Mononuclear cell (primary cell): ENCODE measurements at regions not wholly inside any gene's neighbourhood (a gene's known extent, or its start where the extent isn't known, plus 50 kb on each side); places are given as distances from the start of the nearest gene placed in this dataset.

Source experiments
- H3K27me3 ChIP-seq: 2 replicates; pipeline ENCODE4 v1.6.0; 2011; ENCODE audit warnings: low read length, control low read depth; ENCODE audit not compliant: insufficient read depth
- H3K4me1 ChIP-seq: 2 replicates; pipeline ENCODE4 v1.5.1; 2011; ENCODE audit warnings: mild to moderate bottlenecking, low read length, control low read depth; ENCODE audit not compliant: insufficient read depth
- H3K4me3 ChIP-seq: 2 replicates; pipeline ENCODE4 v1.5.1; 2011; ENCODE audit warnings: mild to moderate bottlenecking, low read length, moderate library complexity
- H3K9me3 ChIP-seq: 2 replicates; pipeline ENCODE4 v1.5.1; 2011; ENCODE audit warnings: low read depth, mild to moderate bottlenecking, control low read depth, low read length

- Histone ChIP-seq H3K9me3 (no peaks in the 10 kb centered on the region), H3K4me1 (no peaks in the 10 kb centered on the region), H3K4me3 (no peak overlapping the region), H3K27me3 (peaks cover 9% of the 10 kb centered on the region)
Measured at GRCh38 chr3:182673336-182673735, 120.0 kb upstream of the ATP11B start.

GRCh38 chr3:182682263-182683241 lies 110.8 kb upstream of the ATP11B start:
- H3K4me1 ChIP-seq, result peaks cover 14% of the 10 kb centered on the region
- peak overlapping the region; percentile 18 for H3K4me3 ChIP-seq

DNA sequence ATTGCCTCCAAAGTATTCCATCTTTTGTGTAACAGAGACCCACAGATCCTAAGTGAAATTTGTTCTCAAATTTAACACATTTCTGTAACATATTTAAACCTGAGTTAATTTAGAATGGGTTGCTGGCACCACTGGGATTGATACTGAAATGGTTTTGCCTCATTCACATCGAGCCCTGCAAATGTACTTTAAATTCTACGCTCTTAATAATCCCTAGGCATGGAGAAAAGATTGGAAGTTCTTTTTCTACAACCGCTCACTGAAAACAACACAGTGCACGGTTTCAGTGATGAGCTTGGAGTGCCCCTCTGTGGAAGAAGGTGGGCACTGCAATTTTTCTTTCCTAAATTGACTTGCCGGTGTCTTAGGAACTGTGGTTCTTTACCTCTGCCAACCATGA lies 109.9 kb upstream of the ATP11B start:
- Histone ChIP-seq H3K4me3 (no peak overlapping the region), H3K4me1 (peaks cover 14% of the 10 kb centered on the region), H3K27me3 (peaks cover 63% of the 10 kb centered on the region), H3K9me3 (no peaks in the 10 kb centered on the region)

More at GRCh38 chr3:182682263-182683241, 110.8 kb upstream of the ATP11B start:
- no peaks in the 10 kb centered on the region for H3K9me3 ChIP-seq
- H3K27me3 ChIP-seq, result peaks cover 62% of the 10 kb centered on the region

DNA sequence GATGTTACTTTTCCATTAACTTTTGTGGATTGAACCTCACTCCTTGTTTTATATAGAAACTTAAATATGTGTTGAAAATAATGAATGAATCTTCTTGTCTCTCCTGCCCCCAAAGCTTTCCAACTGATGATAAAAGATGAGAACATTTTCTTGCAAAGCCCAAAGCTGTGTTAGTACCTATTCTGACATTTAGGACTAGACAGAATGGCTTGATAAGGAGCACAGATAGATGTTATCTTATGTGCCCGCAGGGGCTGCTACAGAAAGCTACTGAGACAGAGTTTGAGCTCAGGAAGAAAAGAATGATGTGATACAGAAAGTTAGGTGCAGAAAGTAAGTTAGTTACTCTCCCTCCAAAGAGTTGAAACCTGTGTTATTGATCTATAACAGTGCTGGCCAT lies 109.4 kb upstream of the ATP11B start:
- peaks cover 14% of the 10 kb centered on the region for H3K4me1 ChIP-seq
- H3K27me3 ChIP-seq, result peaks cover 64% of the 10 kb centered on the region
- H3K9me3 ChIP-seq, result no peaks in the 10 kb centered on the region
- H3K4me3 ChIP-seq, result no peak overlapping the region

DNA sequence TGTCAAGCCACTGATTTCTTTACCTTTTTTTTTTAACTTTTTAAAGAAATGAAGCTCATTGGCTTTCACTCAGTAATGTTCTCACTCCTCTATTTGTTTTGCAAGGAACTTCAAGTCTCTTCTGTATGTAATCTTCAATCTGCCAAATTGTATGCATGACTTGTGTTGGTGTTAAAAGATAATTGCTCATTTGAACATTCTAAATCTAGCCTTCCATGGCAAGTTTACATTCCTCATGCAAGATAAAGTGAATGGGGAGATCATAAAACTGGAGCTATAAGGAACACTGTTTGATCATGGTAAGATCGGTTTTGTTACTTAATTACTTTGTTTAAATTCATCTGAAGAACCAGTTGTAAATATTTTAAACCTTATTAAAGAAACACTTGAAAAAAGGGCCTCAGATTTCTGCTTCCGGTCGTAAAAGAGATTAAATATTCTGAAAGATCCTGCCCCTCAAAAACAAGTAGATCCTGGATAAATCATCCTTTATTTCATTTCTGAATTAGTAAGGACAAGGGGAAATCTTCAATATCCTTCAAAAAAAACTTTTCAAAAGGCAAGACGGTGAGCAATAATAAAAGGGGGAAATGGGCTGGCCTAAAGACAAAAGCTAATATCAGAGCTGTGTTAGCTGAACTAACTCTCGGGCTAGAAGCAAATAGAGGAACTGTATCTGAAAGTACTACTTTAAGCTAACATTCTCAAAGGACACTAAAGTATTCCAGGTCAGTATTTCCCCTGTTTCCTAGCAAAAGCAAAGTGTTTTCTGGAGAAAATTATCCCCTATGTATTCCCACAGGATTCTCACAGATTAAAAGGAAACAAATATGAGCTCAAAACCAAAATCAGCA lies 107.0 kb upstream of the ATP11B start:
- Histone ChIP-seq H3K9me3 (no peaks in the 10 kb centered on the region), H3K4me1 (peaks cover 14% of the 10 kb centered on the region), H3K27me3 (peaks cover 60% of the 10 kb centered on the region), H3K4me3 (no peak overlapping the region)

- peaks cover 27% of the 10 kb centered on the region for H3K27me3 ChIP-seq
- H3K9me3 ChIP-seq, result no peaks in the 10 kb centered on the region
- no peak overlapping the region for H3K4me3 ChIP-seq
- peaks cover 7% of the 10 kb centered on the region for H3K4me1 ChIP-seq
Measured at GRCh38 chr3:182690172-182690571, 103.1 kb upstream of the ATP11B start.

- H3K4me1 ChIP-seq, result peaks cover 7% of the 10 kb centered on the region
- no peaks in the 10 kb centered on the region for H3K9me3 ChIP-seq
- H3K4me3 ChIP-seq, result no peak overlapping the region
- peaks cover 13% of the 10 kb centered on the region for H3K27me3 ChIP-seq
Measured at GRCh38 chr3:182692021-182692420, 101.3 kb upstream of the ATP11B start.

- Histone ChIP-seq H3K27me3 (peaks cover 10% of the 10 kb centered on the region), H3K4me3 (no peak overlapping the region), H3K4me1 (peaks cover 7% of the 10 kb centered on the region), H3K9me3 (no peaks in the 10 kb centered on the region)
Measured at GRCh38 chr3:182692695-182693094, 100.6 kb upstream of the ATP11B start.

DNA sequence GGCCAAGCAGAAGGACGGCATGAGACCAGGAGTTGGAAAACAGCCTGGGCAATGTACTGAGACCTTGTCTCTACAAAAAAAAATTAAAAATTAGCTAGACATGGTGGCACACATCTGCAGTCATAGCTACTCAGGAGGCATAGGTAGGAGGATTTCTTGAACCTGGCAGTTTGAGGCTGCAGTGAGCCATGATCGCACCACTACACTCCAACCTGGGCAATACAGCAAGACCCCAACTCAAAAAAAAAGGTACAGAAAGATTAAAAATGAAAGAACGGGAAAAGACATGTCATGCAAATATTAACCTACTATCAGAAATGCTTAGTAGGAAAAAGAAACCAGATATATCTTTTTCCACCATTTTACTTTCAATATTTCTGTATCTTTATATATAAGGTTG lies 99.6 kb upstream of the ATP11B start:
- Histone ChIP-seq H3K27me3 (peaks cover 10% of the 10 kb centered on the region), H3K4me3 (no peak overlapping the region), H3K9me3 (no peaks in the 10 kb centered on the region), H3K4me1 (peaks cover 7% of the 10 kb centered on the region)

DNA sequence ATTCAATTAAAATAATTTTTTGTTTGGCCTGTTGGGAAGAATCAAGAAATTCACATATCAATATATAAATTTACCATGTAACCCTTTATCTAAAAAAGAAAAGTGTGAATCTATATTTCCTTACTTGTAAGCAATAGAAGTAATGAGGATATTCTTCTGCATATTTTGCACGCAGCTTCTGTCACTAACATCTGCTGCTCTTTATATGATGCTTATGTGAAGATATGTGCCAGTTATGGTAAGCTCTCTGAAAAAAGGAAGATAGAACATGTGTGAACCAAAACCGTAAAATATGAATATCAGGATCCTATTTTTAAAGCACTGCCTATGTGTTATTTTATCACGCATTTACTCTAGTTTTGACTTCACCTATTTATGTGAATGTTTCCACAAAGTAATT lies 96.4 kb upstream of the ATP11B start:
- H3K27me3 ChIP-seq, result peaks cover 2% of the 10 kb centered on the region
- H3K9me3 ChIP-seq, result no peaks in the 10 kb centered on the region
- no peak overlapping the region for H3K4me3 ChIP-seq
- H3K4me1 ChIP-seq, result peaks cover 7% of the 10 kb centered on the region

DNA sequence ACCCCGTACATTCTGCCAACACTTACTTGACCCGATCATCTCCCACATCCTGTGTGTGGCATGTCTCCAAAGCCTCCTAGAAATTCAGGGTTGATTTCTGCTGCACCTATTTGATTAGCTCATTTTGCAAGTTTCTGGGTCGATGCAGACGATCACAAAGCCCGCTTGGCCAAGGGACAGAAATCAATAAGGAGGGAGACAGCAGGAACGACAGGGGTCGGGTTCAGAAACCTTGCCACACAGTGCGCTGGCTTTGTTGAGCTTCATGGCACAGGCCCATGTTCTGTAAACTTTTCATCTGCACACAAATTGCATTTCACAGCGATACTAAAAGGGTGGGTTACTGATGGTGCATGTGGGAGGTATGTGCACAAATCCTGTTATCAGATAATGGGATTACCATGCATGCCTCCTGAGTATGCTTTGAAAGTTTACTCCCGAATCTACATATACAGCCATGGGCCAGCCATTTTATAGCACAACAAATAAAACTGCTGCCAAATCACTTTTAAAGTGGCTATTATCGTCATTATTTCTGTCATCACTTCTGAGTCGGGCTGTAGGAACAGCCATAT lies 95.9 kb upstream of the ATP11B start:
- peaks cover 7% of the 10 kb centered on the region for H3K4me1 ChIP-seq

DNA sequence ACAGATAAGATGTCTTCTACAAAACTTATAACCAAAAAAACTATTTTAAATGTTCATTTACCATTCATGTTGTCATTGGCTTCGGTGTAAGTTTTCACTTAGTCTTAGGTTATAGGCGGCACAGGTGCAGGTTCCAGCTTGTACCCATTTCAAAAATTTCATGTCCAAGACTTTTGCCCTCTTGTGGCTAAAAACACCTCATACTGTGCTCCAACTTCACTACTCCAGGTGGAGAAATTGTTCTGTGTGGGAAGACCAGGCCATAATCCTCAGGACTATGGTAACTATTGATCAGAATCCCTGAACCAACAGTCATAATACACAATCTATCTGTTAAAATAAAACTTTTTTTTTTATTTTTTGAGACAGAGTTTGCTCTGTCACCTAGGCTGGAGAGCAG lies 95.2 kb upstream of the ATP11B start:
- Histone ChIP-seq H3K4me1 (peaks cover under 1% of the 10 kb centered on the region), H3K27me3 (peaks cover 2% of the 10 kb centered on the region), H3K9me3 (no peaks in the 10 kb centered on the region), H3K4me3 (no peak overlapping the region)

More for the DNA sequence above, 95.9 kb upstream of the ATP11B start:
- Histone ChIP-seq H3K9me3 (no peaks in the 10 kb centered on the region), H3K4me3 (no peak overlapping the region), H3K27me3 (peaks cover 2% of the 10 kb centered on the region)

DNA sequence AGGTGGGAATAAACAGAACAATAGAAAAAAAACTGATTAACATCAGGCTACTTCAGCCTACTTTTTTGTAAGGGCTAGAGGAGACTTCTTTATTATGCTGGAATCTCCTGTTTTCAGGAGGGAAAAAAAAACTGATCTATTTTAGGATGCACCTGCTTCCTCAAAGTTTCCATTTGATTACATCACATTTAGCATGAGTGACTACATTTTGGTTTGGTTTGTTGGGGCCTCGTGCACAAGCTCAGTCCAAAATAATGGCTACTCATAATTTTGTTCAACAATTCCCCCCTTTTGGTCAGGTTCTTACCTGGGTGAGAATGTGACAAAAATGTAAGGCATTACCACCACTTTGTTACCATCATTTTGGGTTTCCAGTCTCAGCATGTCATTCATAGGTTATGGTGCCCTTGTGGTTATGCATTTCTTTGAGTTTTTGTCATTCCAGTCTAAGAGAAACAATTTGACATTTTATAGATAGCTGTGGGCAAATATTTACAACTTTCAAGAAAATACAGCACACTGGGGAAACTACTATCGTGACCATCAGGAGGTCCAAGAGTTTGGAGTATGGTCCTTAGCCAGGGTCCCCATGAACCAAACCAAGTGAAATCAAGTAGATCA lies 93.6 kb upstream of the ATP11B start:
- Histone ChIP-seq H3K4me3 (no peak overlapping the region), H3K27me3 (no peaks in the 10 kb centered on the region), H3K4me1 (no peaks in the 10 kb centered on the region), H3K9me3 (no peaks in the 10 kb centered on the region)

GRCh38 chr3:182702216-182702615 lies 91.1 kb upstream of the ATP11B start:
- no peaks in the 10 kb centered on the region for H3K27me3 ChIP-seq
- H3K9me3 ChIP-seq, result no peaks in the 10 kb centered on the region
- H3K4me1 ChIP-seq, result no peaks in the 10 kb centered on the region
- H3K4me3 ChIP-seq, result no peak overlapping the region
